Heart left ventricle (tissue), 13 donors: ENCODE measurements at regions not wholly inside any gene's neighbourhood (a gene's known extent, or its start where the extent isn't known, plus 50 kb on each side); places are given as distances from the start of the nearest gene placed in this dataset.
"Not testable (repeated sequence)": the region's sequence is repeated elsewhere in the genome, so short reads cannot be mapped to it uniquely, and the experiment has no call there.

Source experiments
- CTCF ChIP-seq, 12 donors: fragments of 200-600 bp; sonication (generic) in 4 of 12; IDR thresholded peaks; one replicate each; pipeline versions ENCODE4 v1.5.0 to v1.8.0; 2018 to 2022; ENCODE audit warnings: antibody characterized with exemption in 12 of 12, mild to moderate bottlenecking in 5 of 12
- POLR2A ChIP-seq, 2 donors: fragments of 450-650 bp; IDR thresholded peaks; one replicate each; pipeline ENCODE4 v1.6.1; 2017; ENCODE audit warnings: antibody characterized with exemption in 2 of 2, mild to moderate bottlenecking in 2 of 2, moderate library complexity in 2 of 2
- donor health status: ischemic (EF 13 %, LVEDD 7.1; RV severe dilation, severe dysfunction).
- donor health status: DM: no; HTN: yes; CAD: no.
- donor health status: DM: no; HTN: no; CAD: no.
- donor health status: ischemic (EF 25% LVEDD 6.9; RV normal size, moderate dysfunction).
- donor health status: ischemic (EF 25% LVEDD 5.7; RV mildly dilated, moderate dysfunction).
- donor health status: ischemic (EF 35%, LVEDD 5.7; RV mildly dilated, moderate dysfunction).
- donor health status: nonischemic (EF 11% LVEDD 7.7; RV severe dilation, severe dysfunction).
- donor health status: DM: yes; HTN: yes; CAD: no.
- donor health status: PGD.
- donor health status: ischemic (EF 29% LVEDD 5.4; RV normal size, mild dysfunction).
- donor health status: nonischemic (EF 23%, LVEDD 6.1; RV moderate dilation, normal function).

- not testable (repeated sequence) for TF ChIP-seq CTCF, POLR2A (IDR thresholded peaks at IDR 0.05)
Observed at GRCh38 chr16:31692338-31692737, 164.6 kb downstream of the AHSP start.
